GM19240 (cell line): ENCODE measurements at regions not wholly inside any gene's neighbourhood (a gene's known extent, or its start where the extent isn't known, plus 50 kb on each side); places are given as distances from the start of the nearest gene placed in this dataset.

ENCODE experiments used
- DNase-seq: peaks from one replicate; pipeline ENCODE4 v3.0.0; 2011; ENCODE audit warnings: low spot score; ENCODE audit not compliant: insufficient read length

DNA sequence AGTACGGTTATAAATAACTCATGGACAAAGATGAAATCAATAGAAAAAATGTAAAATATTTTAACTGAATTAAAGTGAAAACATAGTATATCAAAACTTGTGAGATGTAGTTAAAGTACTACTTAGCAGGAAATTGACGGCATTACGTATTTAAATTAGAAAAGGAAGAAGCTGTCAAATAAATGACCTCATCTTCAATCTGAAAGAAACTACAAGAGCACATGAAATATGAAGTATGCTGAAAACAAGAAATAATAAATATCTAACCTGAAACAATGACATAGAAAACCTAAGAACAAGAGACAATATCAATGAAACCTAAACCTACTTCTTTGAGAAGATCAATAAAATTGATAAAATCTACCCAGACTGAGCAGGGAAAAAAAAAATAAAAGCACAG, 122.2 kb upstream of the PDE4B start:
- DNase-seq, result no peak

DNA sequence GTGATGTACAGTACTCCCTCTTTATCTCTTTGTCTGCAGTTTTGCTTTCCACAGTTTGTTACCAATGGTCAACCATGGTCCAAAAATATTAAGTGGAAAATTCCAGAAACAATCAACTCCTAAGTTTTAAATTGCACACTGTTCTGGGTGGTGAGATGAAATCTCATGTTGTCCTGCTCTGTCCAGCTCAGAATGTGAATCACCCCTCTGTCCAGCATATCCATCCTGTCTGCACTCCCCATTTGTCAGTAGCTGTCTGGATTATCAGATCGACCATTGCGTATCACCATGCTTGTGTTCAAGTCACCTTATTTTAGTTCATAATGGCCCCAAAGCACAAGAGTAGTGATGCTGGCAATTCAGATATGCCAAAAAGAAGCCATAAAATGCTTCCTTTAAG, 118.2 kb upstream of the PDE4B start:
- no peak for DNase-seq

DNA sequence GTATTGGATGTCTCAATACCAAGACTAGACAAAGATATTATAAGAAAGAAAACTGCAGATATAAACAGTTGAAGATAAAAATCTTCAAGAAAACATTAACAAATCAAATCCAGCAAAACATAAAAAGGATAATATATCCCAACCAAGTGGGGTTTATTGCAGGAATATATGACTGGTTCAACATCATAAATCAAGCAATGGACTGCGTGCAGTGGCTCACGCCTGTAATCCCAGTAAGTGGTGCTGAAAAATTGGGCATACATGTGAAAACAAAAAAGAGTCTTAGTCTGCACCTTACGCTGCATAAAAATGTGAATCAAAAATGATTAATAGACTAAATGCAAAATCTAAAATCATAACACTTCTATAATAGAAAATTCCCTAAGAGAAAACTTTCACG, 112.9 kb upstream of the PDE4B start:
- no peak for DNase-seq

DNA sequence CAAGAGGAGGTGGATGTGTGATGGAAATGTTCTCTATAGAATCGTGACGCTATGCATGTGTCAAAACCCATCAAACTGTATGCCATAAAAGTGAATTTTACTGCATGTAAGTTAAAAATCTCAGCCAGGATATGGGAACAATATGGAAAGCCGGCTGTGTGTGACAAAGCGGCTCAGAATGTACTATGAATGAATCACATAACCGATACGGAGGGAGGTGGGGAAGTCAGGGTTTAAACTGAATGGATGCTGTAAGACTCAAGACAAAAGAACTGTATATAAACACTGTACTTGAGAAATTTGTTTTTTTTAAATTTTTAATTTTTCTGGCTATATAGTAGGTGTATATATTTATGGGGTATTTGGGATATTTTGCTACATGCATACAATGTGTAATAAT, 111.6 kb upstream of the PDE4B start:
- DNase-seq, result no peak

DNA sequence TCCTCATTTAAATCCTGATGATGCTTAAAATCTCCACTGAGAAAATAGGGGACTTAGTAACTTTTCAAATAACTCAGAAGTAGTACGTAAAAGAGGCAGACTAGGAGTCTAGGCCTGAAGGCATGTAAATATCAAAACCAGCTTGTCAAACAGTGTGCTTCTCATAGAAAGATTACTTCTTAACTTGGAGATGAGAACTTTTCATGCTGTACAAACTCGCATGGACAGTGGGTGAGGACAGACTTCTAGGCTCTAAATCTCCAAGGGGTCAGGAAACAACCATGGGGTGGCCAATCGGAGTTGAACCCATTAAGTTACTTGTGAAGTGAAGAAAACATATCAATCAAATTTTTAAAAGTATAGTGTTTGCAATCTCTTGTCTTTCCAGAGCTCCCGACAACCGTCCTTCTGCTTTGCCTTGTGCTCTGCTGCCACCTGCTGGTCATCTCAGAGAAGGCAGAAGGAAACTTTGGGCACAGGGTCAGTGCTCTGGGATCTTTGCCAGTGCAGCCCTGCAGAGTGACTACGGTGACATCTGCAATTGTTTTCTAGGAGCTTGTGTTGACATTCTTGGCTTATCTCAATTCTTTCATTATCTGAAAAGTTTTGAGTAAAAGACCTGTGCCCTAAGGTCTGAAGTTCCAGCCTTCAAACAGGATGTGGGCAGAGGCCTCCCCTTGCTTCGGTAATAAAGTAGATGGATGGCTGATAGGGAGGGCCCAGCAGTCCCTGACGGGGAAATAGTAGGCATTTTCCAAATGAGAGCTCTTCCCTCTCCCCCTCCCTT, 105.1 kb upstream of the PDE4B start:
- DNase-seq, result peak; percentile 34

DNA sequence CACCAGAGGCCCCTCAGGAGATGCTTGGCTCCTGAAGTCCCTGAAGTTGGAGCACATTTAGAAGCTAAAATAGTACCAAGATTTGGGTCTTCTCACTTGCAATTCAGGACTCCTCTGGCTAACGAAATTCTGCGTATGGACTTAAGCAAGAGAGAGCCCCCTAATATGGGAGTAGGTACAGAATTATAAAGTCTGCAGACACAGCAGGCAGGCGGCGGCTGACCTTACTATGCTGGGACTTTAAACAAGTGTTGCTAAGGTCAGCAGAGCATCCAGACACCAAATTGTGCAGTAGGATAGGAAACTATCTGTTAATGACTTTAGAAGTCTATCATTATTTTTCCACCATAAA, 104.5 kb upstream of the PDE4B start:
- no peak for DNase-seq

DNA sequence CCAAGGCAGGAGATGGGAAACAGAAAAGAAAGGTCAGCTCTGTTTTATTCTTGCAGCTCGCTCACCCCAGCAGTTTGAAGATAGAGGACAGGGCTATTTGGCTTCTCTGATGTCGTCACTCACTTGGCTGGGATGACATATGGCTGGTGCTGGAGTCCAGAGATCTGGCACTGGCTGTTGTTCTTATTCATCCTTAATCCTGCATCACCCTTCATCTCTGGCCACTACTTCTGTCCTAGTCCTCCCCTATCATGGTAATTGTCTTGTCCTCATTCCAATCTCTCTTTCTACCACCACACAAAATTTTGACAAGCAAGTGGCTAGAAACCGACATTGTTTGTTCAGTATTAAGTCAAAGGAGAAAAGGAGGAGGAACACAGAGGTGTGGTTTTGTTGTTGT, 103.8 kb upstream of the PDE4B start:
- no peak for DNase-seq

DNA sequence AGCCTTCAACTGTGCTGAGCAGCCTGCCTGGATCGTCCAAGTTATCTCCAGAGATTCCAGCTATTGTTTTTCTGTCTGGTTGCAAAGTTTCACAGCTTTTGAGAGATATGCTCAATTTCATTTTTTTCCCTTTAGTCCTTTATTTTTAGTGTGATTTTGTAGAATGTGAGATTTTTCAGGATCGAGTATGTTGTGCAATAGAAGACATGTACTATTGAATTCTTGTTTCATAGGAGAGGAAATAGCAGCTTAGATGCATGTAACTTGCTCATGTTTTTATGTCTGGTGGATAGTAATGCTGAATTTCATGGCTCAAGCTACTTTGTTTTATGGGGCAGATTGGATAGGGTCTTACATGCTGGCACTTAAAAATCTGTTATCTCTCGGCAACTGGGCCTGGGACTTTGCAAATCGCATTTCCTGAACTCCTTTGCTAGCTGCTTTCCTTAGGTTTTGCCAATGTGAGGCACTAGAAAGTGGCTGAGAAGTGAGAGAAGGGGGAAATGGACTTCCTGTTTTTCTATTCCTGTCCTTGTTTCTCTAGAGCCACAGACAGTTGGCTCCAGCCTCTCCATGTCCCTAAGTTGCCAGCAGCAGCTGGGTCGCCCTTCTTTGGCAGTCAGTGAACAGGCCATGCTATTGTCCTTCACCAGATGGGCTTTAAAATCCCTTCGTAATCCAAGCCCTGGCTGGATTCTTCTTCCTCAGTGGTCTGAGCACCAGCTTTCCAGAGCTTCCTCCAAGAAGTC, 101.4 kb upstream of the PDE4B start:
- DNase-seq, result no peak

DNA sequence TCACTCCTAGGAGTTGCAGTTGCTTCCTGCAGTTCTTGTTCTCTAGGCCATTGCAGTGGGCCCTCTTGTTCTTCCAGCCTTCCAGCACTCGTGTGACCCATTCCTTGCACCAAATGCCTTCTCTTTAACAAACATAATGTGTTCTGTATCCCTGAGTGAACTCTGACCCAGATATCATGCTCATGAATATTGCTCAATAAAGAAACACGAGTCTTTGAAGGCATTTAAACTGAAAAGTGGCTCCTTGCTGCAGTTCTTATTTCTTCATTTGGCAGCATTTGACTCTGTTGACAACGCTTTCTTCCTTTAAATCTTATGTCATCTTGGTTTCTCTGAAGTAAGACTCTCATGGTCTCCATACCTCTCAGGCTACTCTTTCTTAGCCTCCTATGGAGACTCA, 100.7 kb upstream of the PDE4B start:
- DNase-seq, result no peak

DNA sequence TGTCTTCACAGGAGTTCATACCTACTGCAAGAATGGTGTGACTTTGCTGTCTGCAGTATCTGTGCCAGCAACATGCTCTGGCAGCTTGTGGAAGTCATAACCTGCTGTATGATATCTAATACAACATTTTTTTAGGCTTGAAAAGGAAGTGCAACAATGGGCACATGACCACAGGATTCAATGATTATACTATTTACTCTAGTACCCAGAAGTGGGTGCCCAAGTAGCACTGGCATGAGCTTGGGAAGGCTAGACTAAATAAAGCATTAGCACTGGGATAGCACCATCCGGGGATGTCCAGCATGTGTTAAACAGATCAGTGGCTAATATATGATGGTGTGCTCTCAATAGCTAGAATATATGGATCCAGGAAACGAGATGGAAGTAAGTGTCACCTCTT, 98.6 kb upstream of the PDE4B start:
- no peak for DNase-seq

DNA sequence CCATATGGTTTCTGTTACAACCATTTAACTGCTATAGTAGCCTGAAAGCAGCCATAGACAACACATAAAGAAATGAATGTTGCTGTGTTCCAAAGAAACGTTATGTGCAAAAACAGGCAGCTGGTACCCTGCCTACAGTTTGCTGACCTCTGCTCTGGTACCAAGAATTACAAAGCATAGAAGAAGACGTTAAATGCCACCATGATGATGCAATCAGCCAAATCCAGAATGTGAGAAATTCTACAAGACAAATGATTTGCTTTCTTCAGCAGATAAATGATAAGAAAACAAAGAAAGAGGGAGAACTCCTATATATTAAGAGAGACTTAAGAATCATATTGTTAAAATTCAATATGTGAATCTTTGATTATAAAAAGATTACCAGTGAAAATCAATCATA, 97.8 kb upstream of the PDE4B start:
- no peak for DNase-seq

DNA sequence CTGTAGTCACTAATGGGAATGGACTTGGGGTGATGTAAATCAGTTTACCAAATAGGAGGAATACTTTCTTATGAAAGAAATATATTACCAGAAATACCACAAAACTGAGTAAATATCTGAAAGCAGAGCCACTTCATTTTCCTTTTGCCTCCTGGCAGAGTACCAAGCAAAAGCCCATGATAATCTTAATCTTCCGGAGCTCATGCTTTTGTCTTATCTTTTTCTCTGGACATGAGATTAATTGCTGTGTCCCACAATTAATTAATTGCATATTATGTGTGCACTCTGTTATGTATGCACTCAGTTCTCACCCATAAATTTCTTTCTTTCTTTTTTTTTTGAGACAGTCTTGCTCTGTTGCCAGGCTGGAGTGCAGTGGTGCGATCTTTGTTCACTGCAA, 94.1 kb upstream of the PDE4B start:
- no peak for DNase-seq

DNA sequence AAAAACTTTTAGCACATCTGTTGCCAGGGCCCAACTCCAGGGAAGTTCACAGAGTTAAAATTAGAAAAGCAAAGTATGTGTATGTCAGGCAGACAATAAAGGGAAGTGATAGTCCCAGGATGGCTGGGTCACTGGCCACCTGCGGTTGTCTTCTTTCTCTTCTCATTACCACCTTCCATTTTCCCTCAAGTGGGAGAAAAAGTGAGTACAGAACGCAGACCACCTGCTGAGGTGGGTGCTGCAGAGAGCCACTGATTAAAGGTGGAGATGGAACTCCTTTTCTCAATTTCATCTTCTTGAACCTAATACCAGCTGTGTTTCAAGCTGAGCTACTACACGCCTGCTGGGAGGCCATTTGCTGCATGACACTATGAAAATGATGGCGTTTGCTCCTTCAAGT, 88.8 kb upstream of the PDE4B start:
- DNase-seq, result peak; percentile 14

DNA sequence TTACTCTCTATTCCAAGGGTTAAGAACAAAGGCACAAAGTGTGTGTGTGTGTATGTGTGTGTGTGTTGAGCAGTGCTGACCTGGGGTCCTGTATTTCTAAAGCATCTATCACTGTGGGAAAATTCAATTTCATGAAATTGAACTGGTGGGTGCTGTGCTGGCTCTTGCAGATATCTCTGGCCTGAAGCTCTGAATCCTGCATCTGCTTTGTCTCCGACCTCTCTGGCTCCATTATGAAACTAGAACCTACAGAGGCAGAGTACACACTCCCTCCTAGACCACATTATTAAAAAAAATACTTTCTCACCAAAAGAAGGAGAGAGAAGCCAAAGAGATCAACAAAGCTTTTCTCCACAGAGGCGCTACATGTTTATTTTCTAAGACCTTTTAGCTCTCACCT, 88.4 kb upstream of the PDE4B start:
- no peak for DNase-seq

DNA sequence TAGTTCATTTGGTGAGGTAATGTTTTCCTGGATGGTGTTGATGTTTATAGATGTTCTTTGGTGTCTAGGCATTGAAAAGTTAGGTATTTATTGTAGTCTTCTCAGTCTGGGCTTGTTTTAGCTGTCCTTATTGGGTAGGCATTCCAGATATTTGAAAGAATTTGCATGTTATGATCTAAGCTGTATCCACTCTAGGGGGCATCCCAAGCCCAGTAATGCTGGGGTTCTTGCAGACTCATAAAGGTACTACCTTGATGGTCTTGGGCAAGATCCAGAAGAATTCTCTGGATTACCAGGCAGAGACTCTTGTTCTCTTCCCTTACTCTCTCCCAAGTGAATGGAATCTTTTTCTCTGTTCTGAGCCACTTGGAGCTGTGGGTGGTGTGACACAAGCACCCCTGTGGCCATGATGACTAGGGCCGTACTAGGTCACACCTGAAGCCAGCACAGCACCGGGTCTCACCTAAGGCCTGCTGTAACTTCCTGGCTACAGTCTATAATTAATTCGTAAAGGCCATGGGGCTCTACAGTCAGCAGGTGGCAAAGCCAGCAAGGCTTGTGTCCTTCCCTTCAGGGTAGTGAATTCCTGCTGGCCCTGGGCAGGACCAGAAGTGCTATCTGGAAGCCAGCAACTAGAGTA, 74.8 kb upstream of the PDE4B start:
- no peak for DNase-seq

DNA sequence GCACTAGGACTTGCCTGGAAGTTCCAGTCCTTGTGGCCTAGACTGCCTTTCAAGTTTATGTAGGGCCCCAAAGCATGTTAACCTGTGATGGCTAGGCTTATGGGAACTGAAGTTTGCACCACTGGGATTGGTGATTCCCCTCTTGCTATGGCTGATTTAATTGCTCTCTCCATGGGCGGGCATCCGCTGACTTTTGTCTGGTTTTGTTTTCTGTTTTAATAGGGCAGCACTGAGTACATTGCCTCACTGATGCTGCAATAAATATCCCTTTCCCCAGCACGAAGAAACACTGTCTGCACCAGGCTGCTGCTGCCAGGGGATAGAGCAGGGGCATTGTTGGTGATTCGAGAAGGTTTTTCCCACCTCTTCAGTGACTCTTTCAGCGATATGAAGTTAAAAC, 73.3 kb upstream of the PDE4B start:
- no peak for DNase-seq

DNA sequence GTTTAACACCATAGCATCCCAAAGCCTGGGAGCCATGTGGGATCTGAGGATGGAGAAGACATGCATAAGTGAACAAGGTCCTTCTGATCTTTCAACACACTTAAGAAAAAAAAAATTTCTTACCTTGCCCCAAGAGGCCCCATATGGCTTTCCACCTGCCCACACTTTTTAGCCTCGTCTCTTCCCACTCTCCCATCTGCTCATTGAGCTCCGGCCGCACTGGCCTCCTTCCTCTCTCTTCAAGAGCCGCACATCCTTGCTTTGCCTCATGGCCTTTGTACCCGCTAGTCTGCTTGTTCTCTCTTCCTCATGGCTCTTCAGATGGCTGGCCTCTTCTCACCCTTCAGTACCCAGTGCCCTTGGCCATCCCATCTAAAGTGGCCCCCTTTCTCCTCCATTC, 70.2 kb upstream of the PDE4B start:
- DNase-seq, result no peak

DNA sequence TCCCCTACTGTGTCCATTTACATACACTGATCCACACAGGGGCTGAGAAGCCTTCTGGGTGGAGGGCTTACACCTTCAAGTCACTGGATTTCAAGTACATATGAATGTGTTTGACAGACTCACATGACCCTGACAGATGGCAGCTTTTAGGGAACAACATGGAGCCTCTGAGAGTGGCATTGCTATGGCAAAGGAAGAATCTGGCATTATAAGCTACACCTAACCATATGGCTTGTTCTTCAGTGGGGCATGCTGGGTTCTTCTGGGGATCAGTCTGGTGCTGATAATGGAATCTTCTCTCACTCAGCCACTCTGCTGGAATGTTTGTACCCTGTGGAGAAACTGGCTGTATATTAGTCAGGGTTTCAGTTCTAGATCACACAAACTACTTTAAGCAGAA, 68.5 kb upstream of the PDE4B start:
- DNase-seq, result no peak

DNA sequence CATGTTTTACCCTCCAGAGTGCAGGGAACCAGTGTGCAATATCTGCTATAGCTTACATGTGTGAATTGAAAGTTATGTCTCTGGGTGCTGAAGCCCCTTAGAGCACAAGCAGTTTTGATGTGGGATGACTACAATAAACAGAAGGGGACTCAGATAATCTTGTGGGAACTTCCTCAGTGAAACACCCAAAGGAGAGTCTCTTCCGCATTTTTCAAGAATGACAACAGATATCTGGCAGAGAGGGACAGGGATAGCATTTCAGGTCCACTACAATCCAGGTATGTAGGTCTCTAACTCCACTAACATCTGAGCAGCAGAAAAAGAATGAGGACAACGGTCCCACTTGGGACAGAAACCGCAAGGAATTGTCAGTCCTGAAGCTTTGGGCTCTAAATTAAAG, 67.6 kb upstream of the PDE4B start:
- DNase-seq, result no peak

DNA sequence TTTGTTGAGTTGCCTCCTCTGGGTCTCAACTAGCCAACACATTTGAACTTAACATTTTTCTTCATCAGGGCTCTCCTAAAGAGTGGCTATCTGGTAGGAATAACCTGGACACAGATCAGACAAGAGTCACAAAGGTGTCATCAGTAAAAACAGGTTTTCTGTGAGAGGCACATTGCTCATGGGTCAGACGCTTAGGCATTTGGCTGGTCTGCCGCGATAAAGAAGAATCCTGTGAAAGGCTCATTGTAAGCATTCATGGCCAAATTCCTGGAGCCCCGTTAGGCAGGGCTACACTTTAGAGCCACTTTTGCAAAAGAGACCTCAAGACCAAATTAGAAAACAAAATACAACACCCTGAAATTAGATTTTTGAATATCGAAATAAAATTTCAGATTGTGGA, 64.2 kb upstream of the PDE4B start:
- DNase-seq, result no peak

DNA sequence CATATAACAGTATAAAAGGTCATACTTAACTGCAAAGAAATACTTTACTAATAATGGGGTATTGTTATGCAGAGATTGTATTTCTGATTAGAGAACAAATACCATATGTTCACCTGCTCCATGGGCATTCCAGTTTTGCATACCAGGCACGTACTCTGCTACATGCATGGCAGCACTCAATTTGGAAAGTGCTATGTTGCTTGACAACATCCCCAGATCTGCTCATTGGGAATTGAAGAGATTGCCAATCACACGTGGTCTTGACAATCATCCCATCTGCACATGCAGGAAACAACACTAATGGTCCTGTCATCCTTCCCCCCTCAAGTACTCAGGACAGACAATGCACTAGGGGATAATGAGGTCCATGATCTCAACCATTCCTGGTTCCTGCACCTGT, 63.4 kb upstream of the PDE4B start:
- DNase-seq, result no peak

DNA sequence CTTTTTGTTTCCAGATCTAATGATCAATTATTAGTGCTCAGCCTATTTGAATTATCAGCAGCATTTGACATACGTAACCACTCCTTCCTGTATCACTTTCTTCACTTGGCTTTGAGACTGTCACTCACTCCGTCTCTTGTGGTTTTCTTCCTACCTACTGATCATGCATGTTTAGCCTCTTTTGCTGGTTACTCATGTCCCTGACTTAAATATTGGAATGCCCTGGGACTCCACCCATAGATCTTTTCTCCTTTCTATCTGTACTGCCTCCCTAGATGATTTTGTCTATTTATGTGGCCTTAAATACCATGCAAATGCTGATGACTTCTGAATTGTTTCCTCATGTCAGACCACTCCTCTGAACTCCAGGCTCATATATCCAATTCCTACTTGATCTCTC, 57.7 kb upstream of the PDE4B start:
- no peak for DNase-seq

DNA sequence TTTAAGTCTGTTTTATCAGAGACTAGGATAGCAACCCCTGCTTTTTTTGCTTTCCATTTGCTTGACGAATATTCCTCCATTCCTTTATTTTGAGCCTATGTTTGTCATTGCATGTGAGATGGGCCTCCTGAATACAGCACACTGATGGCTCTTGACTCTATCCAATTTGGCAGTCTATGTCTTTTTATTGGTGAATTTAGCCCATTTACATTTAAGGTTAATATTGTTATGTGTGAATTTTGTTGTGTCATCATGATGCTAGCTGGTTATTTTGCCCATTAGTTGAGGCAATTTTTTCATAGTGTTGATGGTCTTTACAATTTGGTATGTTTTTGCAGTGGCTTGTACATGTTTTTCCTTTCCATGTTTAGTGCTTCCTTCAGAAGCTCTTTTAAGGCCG, 50.7 kb upstream of the PDE4B start:
- no peak for DNase-seq
